ENCODE measurements at regions not wholly inside any gene's neighbourhood (a gene's known extent, or its start where the extent isn't known, plus 50 kb on each side); places are given as distances from the start of the nearest gene placed in this dataset.

DNA sequence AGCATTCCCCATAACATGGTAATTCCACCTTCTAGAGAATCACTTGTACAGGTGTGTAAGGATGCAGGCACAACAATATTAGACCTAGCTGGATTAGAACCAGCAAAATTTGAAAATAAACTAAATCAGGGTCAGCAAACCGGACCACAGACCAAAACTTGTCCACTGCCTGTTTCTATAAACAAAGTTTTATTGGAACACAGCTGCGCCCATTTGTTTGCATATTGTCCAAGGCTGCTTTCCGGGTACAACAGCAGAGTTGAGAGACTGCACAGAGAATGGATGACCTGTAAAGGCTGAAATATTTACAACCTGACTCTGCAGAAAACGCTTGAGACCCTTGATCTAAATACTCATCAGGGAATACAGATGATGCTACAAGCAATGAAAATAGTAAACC, 73.6 kb upstream of the SLC45A1 start:
- TF ChIP-seq, protein P1, sequence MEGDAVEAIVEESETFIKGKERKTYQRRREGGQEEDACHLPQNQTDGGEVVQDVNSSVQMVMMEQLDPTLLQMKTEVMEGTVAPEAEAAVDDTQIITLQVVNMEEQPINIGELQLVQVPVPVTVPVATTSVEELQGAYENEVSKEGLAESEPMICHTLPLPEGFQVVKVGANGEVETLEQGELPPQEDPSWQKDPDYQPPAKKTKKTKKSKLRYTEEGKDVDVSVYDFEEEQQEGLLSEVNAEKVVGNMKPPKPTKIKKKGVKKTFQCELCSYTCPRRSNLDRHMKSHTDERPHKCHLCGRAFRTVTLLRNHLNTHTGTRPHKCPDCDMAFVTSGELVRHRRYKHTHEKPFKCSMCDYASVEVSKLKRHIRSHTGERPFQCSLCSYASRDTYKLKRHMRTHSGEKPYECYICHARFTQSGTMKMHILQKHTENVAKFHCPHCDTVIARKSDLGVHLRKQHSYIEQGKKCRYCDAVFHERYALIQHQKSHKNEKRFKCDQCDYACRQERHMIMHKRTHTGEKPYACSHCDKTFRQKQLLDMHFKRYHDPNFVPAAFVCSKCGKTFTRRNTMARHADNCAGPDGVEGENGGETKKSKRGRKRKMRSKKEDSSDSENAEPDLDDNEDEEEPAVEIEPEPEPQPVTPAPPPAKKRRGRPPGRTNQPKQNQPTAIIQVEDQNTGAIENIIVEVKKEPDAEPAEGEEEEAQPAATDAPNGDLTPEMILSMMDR (IDR thresholded peaks at IDR 0.05), result no peak
- TF ChIP-seq POLR2A (IDR thresholded peaks at IDR 0.05), result no peak

Data from tibial nerve (tissue), 3 donors.